Activated T-helper 1 cell treated with anti-CD3 and anti-CD28 coated beads, Interleukin-12 subunit alpha, Interleukin-12 subunit beta, Interleukin-2, Interleukin-4 antibody, amounts not matched to agents 30 ng/mL and 10 ng/mL and 1 ng/mL, durations not matched to agents 14 hours and 24 hours and 36 hours (primary cell): ENCODE measurements at regions not wholly inside any gene's neighbourhood (a gene's known extent, or its start where the extent isn't known, plus 50 kb on each side); places are given as distances from the start of the nearest gene placed in this dataset.

Source experiments
- DNase-seq: peaks from one replicate; pipeline ENCODE4 v3.0.0; 2021; ENCODE audit warnings: low spot score
- H3K27ac Mint-ChIP-seq: one replicate; pipeline ENCODE4 v1.8.0; 2021; ENCODE audit warnings: mild to moderate bottlenecking, mixed read lengths
- H3K27me3 Mint-ChIP-seq: one replicate; pipeline ENCODE4 v1.8.0; 2022; ENCODE audit warnings: mild to moderate bottlenecking, moderate library complexity, mixed read lengths; ENCODE audit not compliant: insufficient read depth
- H3K36me3 Mint-ChIP-seq: one replicate; pipeline ENCODE4 v1.8.0; 2021; ENCODE audit warnings: low read depth, mixed read lengths
- H3K4me1 Mint-ChIP-seq: one replicate; pipeline ENCODE4 v1.8.0; 2021; ENCODE audit warnings: low read depth, mixed read lengths
- H3K4me3 Mint-ChIP-seq: one replicate; pipeline ENCODE4 v1.8.0; 2021; ENCODE audit warnings: mild to moderate bottlenecking, moderate library complexity, mixed read lengths
- H3K9me3 Mint-ChIP-seq: one replicate; pipeline ENCODE4 v1.8.0; 2021; ENCODE audit warnings: mixed read lengths
- intact Hi-C: fragments of 100-400 bp; cut with micrococcal nuclease; formaldehyde crosslinking; loops from one replicate; pipeline ENCODE4 v1.15.1; 2024

- no peak for DNase-seq
- intact Hi-C loops: no loop called here
- Mint-ChIP-seq H3K9me3 (no peaks in the 10 kb centered on the region), H3K36me3 (no peaks in the 10 kb centered on the region), H3K4me3 (no peak overlapping the region), H3K4me1 (no peaks in the 10 kb centered on the region), H3K27ac (no peak overlapping the region), H3K27me3 (peaks cover 16% of the 10 kb centered on the region)
Observed at GRCh38 chr3:193890016-193890897, 245.7 kb upstream of the HES1 start.

- intact Hi-C loops: no loop called here
- no peak overlapping the region for H3K4me3 Mint-ChIP-seq
- H3K27me3 Mint-ChIP-seq: peaks cover 7% of the 10 kb centered on the region
- no peak overlapping the region for H3K27ac Mint-ChIP-seq
- no peak for DNase-seq
- H3K4me1 Mint-ChIP-seq: no peaks in the 10 kb centered on the region
- no peaks in the 10 kb centered on the region for H3K36me3 Mint-ChIP-seq
- H3K9me3 Mint-ChIP-seq: no peaks in the 10 kb centered on the region
Observed at GRCh38 chr3:193894121-193894863, 241.7 kb upstream of the HES1 start.

- no peaks in the 10 kb centered on the region for H3K36me3 Mint-ChIP-seq
- intact Hi-C loops: no loop called here
- peak overlapping the region; percentile 8 for H3K27ac Mint-ChIP-seq
- H3K4me1 Mint-ChIP-seq: no peaks in the 10 kb centered on the region
- H3K9me3 Mint-ChIP-seq: no peaks in the 10 kb centered on the region
- H3K4me3 Mint-ChIP-seq: no peak overlapping the region
- DNase-seq: no peak
- peaks cover 11% of the 10 kb centered on the region for H3K27me3 Mint-ChIP-seq
Observed at GRCh38 chr3:193895409-193895808, 240.5 kb upstream of the HES1 start.

- intact Hi-C loops: no loop called here
- Mint-ChIP-seq H3K9me3 (peaks cover 7% of the 10 kb centered on the region), H3K27me3 (peaks cover 11% of the 10 kb centered on the region), H3K4me1 (no peaks in the 10 kb centered on the region), H3K4me3 (no peak overlapping the region), H3K27ac (no peak overlapping the region), H3K36me3 (no peaks in the 10 kb centered on the region)
- DNase-seq: no peak
Observed at GRCh38 chr3:193896419-193896818, 239.5 kb upstream of the HES1 start.

- Mint-ChIP-seq H3K4me1 (no peaks in the 10 kb centered on the region), H3K36me3 (no peaks in the 10 kb centered on the region), H3K4me3 (no peak overlapping the region), H3K9me3 (peaks cover 7% of the 10 kb centered on the region), H3K27ac (no peak overlapping the region), H3K27me3 (peaks cover 5% of the 10 kb centered on the region)
- no peak for DNase-seq
- intact Hi-C loops: no loop called here
Observed at GRCh38 chr3:193897288-193897687, 238.7 kb upstream of the HES1 start.

GRCh38 chr3:193897731-193898180, 238.2 kb upstream of the HES1 start:
- H3K4me1 Mint-ChIP-seq: no peaks in the 10 kb centered on the region
- H3K36me3 Mint-ChIP-seq: no peaks in the 10 kb centered on the region
- H3K27ac Mint-ChIP-seq: no peak overlapping the region
- DNase-seq: no peak
- intact Hi-C loops: no loop called here
- H3K27me3 Mint-ChIP-seq: peaks cover 5% of the 10 kb centered on the region
- H3K9me3 Mint-ChIP-seq: peaks cover 7% of the 10 kb centered on the region
- H3K4me3 Mint-ChIP-seq: no peak overlapping the region

- Mint-ChIP-seq H3K36me3 (no peaks in the 10 kb centered on the region), H3K4me1 (no peaks in the 10 kb centered on the region), H3K27me3 (peaks cover 8% of the 10 kb centered on the region), H3K9me3 (peaks cover 7% of the 10 kb centered on the region), H3K27ac (no peak overlapping the region), H3K4me3 (no peak overlapping the region)
- intact Hi-C loops: no loop called here
- no peak for DNase-seq
Observed at GRCh38 chr3:193899001-193899400, 236.9 kb upstream of the HES1 start.

GRCh38 chr3:193901007-193901406, 234.9 kb upstream of the HES1 start:
- Mint-ChIP-seq H3K27me3 (peaks cover 8% of the 10 kb centered on the region), H3K4me3 (no peak overlapping the region), H3K27ac (no peak overlapping the region), H3K4me1 (no peaks in the 10 kb centered on the region), H3K9me3 (peaks cover 7% of the 10 kb centered on the region), H3K36me3 (no peaks in the 10 kb centered on the region)
- intact Hi-C loops: no loop called here
- no peak for DNase-seq

- no peak overlapping the region for H3K27ac Mint-ChIP-seq
- H3K4me1 Mint-ChIP-seq: no peaks in the 10 kb centered on the region
- no peak overlapping the region for H3K4me3 Mint-ChIP-seq
- H3K27me3 Mint-ChIP-seq: peaks cover 8% of the 10 kb centered on the region
- H3K9me3 Mint-ChIP-seq: peaks cover 11% of the 10 kb centered on the region
- intact Hi-C loops: no loop called here
- DNase-seq: no peak
- no peaks in the 10 kb centered on the region for H3K36me3 Mint-ChIP-seq
Observed at GRCh38 chr3:193902607-193903511, 233.1 kb upstream of the HES1 start.

GRCh38 chr3:193903512-193903817, 232.5 kb upstream of the HES1 start:
- Mint-ChIP-seq H3K4me3 (no peak overlapping the region), H3K9me3 (peaks cover 17% of the 10 kb centered on the region), H3K36me3 (peaks cover 4% of the 10 kb centered on the region), H3K27ac (no peak overlapping the region), H3K27me3 (peaks cover 8% of the 10 kb centered on the region), H3K4me1 (no peaks in the 10 kb centered on the region)
- intact Hi-C loops: no loop called here
- DNase-seq: no peak

GRCh38 chr3:193903966-193904365, 232.0 kb upstream of the HES1 start:
- Mint-ChIP-seq H3K27me3 (peaks cover 8% of the 10 kb centered on the region), H3K36me3 (peaks cover 4% of the 10 kb centered on the region), H3K4me3 (no peak overlapping the region), H3K4me1 (no peaks in the 10 kb centered on the region), H3K9me3 (peaks cover 19% of the 10 kb centered on the region), H3K27ac (no peak overlapping the region)
- no peak for DNase-seq
- intact Hi-C loops: no loop called here

GRCh38 chr3:193905541-193906396, 230.2 kb upstream of the HES1 start:
- no peak overlapping the region for H3K4me3 Mint-ChIP-seq
- H3K27me3 Mint-ChIP-seq: peaks cover 3% of the 10 kb centered on the region
- no peak for DNase-seq
- H3K36me3 Mint-ChIP-seq: peaks cover 4% of the 10 kb centered on the region
- no peak overlapping the region for H3K27ac Mint-ChIP-seq
- intact Hi-C loops: no loop called here
- H3K9me3 Mint-ChIP-seq: peaks cover 17% of the 10 kb centered on the region
- H3K4me1 Mint-ChIP-seq: peaks cover 11% of the 10 kb centered on the region
